ENCODE measurements at regions not wholly inside any gene's neighbourhood (a gene's known extent, or its start where the extent isn't known, plus 50 kb on each side); places are given as distances from the start of the nearest gene placed in this dataset.

GRCh38 chr2:120669971-120670370 lies 65.7 kb upstream of the GLI2 start:
- TF ChIP-seq POLR2A (IDR thresholded peaks at IDR 0.05) (no peak), CTCF (IDR thresholded peaks at IDR 0.05) (no peak)
